B cell (primary cell): ENCODE measurements at regions not wholly inside any gene's neighbourhood (a gene's known extent, or its start where the extent isn't known, plus 50 kb on each side); places are given as distances from the start of the nearest gene placed in this dataset.

ENCODE experiments used
- ATAC-seq: fragments of 200-7000 bp; cut with Tn5 transposase; one replicate; pipeline ENCODE4 v1.10.0; 2021; ENCODE audit warnings: low read depth, mild to moderate bottlenecking, moderate number of reproducible peaks, moderate library complexity
- CTCF ChIA-PET: fragments of 350-600 bp; sonication (Branson Sonifier 250); formaldehyde crosslinking; loops from one replicate; lab custom pipeline; 2021; ENCODE audit warnings: antibody characterized with exemption, inconsistent platforms; lab: Charles Lee
- POLR2A ChIA-PET: fragments of 350-600 bp; sonication (Branson Sonifier 250); formaldehyde crosslinking; loops from one replicate; lab custom pipeline; 2021; ENCODE audit warnings: antibody characterized with exemption; lab: Charles Lee
- DNase-seq: peaks from one replicate; pipeline ENCODE4 v3.0.0; 2013
- H2AFZ ChIP-seq: 2 replicates; pipeline ENCODE4 v1.6.1; 2012; ENCODE audit warnings: mild to moderate bottlenecking, low read depth, low read length; ENCODE audit not compliant: insufficient read depth, poor library complexity, severe bottlenecking
- H3K27ac ChIP-seq, 2 donors: 1 replicate in 1 of 2; 2 replicates in 1 of 2; pipeline ENCODE4 v1.5.1; 2012 to 2013; ENCODE audit warnings: low read length in 2 of 2, mild to moderate bottlenecking in 2 of 2, moderate library complexity in 1 of 2
- H3K27me3 ChIP-seq, 4 experiments: fragments of 200-600 bp in 1 of 4; sonication (generic) in 1 of 4; replicated peaks in 1 of 4; 1 replicate in 2 of 4; 2 replicates in 2 of 4; pipeline versions ENCODE4 v1.6.1 to v1.7.0; 2013 to 2016; ENCODE audit warnings: low read length in 3 of 4, mild to moderate bottlenecking in 2 of 4, mixed read lengths in 1 of 4, moderate library complexity in 1 of 4; ENCODE audit not compliant: insufficient read depth in 4 of 4, control insufficient read depth in 3 of 4; ENCODE audit errors: control extremely low read depth in 1 of 4
- H3K36me3 ChIP-seq, 2 experiments: replicated peaks in 1 of 2; 1 replicate in 1 of 2; 2 replicates in 1 of 2; pipeline versions ENCODE4 v1.6.1 to v1.7.1; 2013; ENCODE audit warnings: low read length in 1 of 2; ENCODE audit not compliant: insufficient read depth in 2 of 2, control insufficient read depth in 1 of 2; ENCODE audit errors: control extremely low read depth in 1 of 2, extremely low read depth in 1 of 2
- H3K4me1 ChIP-seq, 2 donors: fragments of 200-600 bp in 1 of 2; sonication (generic) in 1 of 2; 1 replicate in 1 of 2; 2 replicates in 1 of 2; pipeline versions ENCODE4 v1.5.1 to v1.6.1; 2013 to 2017; ENCODE audit warnings: low read length in 2 of 2; ENCODE audit not compliant: control insufficient read depth in 2 of 2, insufficient read depth in 2 of 2
- H3K4me2 ChIP-seq: replicated peaks from 2 replicates; pipeline ENCODE3; 2012; ENCODE audit warnings: mild to moderate bottlenecking, low read depth, low read length; ENCODE audit not compliant: poor library complexity, severe bottlenecking
- H3K4me3 ChIP-seq, 5 experiments: fragments of 200-600 bp in 1 of 5; sonication (generic) in 1 of 5; 1 replicate in 3 of 5; 2 replicates in 2 of 5; pipeline versions ENCODE4 v1.5.1 to v1.7.0; 2011 to 2016; ENCODE audit warnings: low read length in 4 of 5, mild to moderate bottlenecking in 4 of 5, low read depth in 2 of 5, control low read depth in 1 of 5, moderate library complexity in 1 of 5; ENCODE audit not compliant: insufficient read depth in 1 of 5; ENCODE audit errors: control extremely low read depth in 1 of 5, extremely low read depth in 1 of 5
- H3K79me2 ChIP-seq: fragments of 200-600 bp; sonication (generic); one replicate; pipeline ENCODE4 v1.6.0; 2016; ENCODE audit warnings: low read length; ENCODE audit not compliant: control insufficient read depth, insufficient read depth
- H3K9ac ChIP-seq: fragments of 200-600 bp; sonication (generic); 2 replicates; pipeline ENCODE4 v1.6.1; 2017; ENCODE audit warnings: mild to moderate bottlenecking, low read length, moderate library complexity
- H3K9me3 ChIP-seq, 3 donors: one replicate each; pipeline versions ENCODE4 v1.6.1 to v1.7.1; 2013; ENCODE audit warnings: low read length in 2 of 3; ENCODE audit not compliant: control insufficient read depth in 2 of 3, insufficient read depth in 1 of 3; ENCODE audit errors: control extremely low read depth in 1 of 3
- H4K20me1 ChIP-seq: 2 replicates; pipeline ENCODE4 v1.6.0; 2012; ENCODE audit warnings: mild to moderate bottlenecking, low read length; ENCODE audit not compliant: insufficient read depth, control insufficient read depth, poor library complexity, severe bottlenecking
- H3K27ac Mint-ChIP-seq: one replicate; pipeline ENCODE4 v1.8.0; 2021; ENCODE audit warnings: mixed read lengths
- H3K27me3 Mint-ChIP-seq: one replicate; pipeline ENCODE4 v1.8.0; 2021; ENCODE audit warnings: mixed read lengths
- H3K4me1 Mint-ChIP-seq: one replicate; pipeline ENCODE4 v1.8.0; 2021; ENCODE audit warnings: mixed read lengths
- H3K4me3 Mint-ChIP-seq: one replicate; pipeline ENCODE4 v1.8.0; 2021; ENCODE audit warnings: mixed read lengths
- H3K9me3 Mint-ChIP-seq: one replicate; pipeline ENCODE4 v1.8.0; 2022; ENCODE audit warnings: mixed read lengths; ENCODE audit not compliant: insufficient read depth
- EZH2 ChIP-seq: IDR thresholded peaks from 2 replicates; pipeline ENCODE4 v1.6.1; 2012; ENCODE audit warnings: borderline replicate concordance, low read depth, mild to moderate bottlenecking, moderate library complexity, low read length; ENCODE audit not compliant: insufficient read depth, poor library complexity, severe bottlenecking
- WGBS: methylation state at CpG from one replicate; pipeline ENCODE4 v1.1.5; 2013; ENCODE audit warnings: missing lambda C conversion rate; ENCODE audit not compliant: insufficient coverage; 5-methylcytosine and 5-hydroxymethylcytosine counted together
- intact Hi-C: fragments of 100-400 bp; cut with micrococcal nuclease; formaldehyde crosslinking; loops from one replicate; pipeline ENCODE4 v1.10.0; 2022
- TF ChIP-seq, protein P1 (sequence below): fragments of 200-600 bp; IDR thresholded peaks from one replicate; pipeline ENCODE4 v1.8.0; 2022; ENCODE audit warnings: antibody characterized with exemption, mild to moderate bottlenecking

DNA sequence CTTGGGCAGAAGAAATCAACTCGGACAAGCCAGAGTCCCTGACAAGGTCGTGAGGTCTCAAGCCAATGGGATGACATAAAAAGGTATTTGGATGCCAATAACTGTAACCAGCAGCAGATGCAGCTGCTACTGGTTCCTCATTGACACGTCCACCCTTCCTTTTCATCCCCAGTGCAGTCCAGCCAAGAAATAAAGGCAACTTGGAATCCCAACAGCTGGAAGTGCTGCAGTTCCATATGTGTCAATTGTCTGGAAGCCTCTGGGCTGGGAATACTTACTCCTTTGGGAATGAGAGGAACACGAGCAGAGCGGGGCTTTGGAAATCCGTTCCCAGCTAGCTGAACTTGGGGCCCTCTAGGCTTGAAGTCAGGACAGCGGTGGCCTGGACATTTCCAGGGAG is 360.4 kb upstream of the ZFHX3 start:
- Histone ChIP-seq H3K36me3 (no peaks in the 10 kb centered on the region), H3K4me2 (no peak overlapping the region), H2AFZ (no peak overlapping the region), H3K79me2 (no peaks in the 10 kb centered on the region), H3K9me3 (no peaks in the 10 kb centered on the region), H3K9ac (no peak overlapping the region), H3K4me1 (no peaks in the 10 kb centered on the region), H3K27me3 (no peaks in the 10 kb centered on the region), H3K27ac (no peak overlapping the region), H4K20me1 (no peaks in the 10 kb centered on the region), H3K4me3 (no peak overlapping the region)
- intact Hi-C loops = no loop called here
- no peaks in the 10 kb centered on the region for H3K9me3 Mint-ChIP-seq
- DNase-seq (no peak), ATAC-seq (no peak)
- TF ChIP-seq, protein P1, sequence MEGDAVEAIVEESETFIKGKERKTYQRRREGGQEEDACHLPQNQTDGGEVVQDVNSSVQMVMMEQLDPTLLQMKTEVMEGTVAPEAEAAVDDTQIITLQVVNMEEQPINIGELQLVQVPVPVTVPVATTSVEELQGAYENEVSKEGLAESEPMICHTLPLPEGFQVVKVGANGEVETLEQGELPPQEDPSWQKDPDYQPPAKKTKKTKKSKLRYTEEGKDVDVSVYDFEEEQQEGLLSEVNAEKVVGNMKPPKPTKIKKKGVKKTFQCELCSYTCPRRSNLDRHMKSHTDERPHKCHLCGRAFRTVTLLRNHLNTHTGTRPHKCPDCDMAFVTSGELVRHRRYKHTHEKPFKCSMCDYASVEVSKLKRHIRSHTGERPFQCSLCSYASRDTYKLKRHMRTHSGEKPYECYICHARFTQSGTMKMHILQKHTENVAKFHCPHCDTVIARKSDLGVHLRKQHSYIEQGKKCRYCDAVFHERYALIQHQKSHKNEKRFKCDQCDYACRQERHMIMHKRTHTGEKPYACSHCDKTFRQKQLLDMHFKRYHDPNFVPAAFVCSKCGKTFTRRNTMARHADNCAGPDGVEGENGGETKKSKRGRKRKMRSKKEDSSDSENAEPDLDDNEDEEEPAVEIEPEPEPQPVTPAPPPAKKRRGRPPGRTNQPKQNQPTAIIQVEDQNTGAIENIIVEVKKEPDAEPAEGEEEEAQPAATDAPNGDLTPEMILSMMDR = no peak
- TF ChIP-seq EZH2 = no peak
- ChIA-PET CTCF (no interaction called here), POLR2A (no interaction called here)
- H3K4me3 Mint-ChIP-seq = no peak overlapping the region
- H3K27me3 Mint-ChIP-seq = no peaks in the 10 kb centered on the region
- H3K4me1 Mint-ChIP-seq = no peaks in the 10 kb centered on the region
- 80% methylated on average over 6 of the region's 7 CpGs for WGBS
- no peak overlapping the region for H3K27ac Mint-ChIP-seq

DNA sequence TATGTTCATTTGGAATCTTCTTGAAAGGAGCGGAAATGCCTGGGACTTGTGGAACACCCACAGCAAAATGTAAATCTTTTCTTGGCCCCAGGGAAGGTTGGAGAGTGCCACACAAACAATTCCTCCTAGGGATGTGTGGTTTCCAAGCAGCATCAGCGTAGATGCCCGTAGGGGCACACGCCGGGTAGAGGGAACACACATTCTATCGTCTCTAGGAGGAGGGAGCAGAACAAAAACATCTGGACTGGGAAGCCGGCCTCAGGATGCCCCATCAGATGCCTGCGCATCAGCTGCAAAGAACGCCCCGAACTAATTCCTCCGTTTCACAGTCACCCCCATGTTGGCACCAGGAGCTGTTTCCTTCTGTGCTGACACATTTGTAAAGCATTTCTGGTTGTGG is 357.9 kb upstream of the ZFHX3 start:
- H3K27me3 Mint-ChIP-seq = no peaks in the 10 kb centered on the region
- no peaks in the 10 kb centered on the region for H3K4me1 Mint-ChIP-seq
- no peak overlapping the region for H3K27ac Mint-ChIP-seq
- no peaks in the 10 kb centered on the region for H3K9me3 Mint-ChIP-seq
- Histone ChIP-seq H2AFZ (no peak overlapping the region), H3K27ac (no peak overlapping the region), H3K36me3 (no peaks in the 10 kb centered on the region), H4K20me1 (no peaks in the 10 kb centered on the region), H3K4me1 (no peaks in the 10 kb centered on the region), H3K79me2 (no peaks in the 10 kb centered on the region), H3K4me3 (no peak overlapping the region), H3K9me3 (no peaks in the 10 kb centered on the region), H3K27me3 (no peaks in the 10 kb centered on the region), H3K9ac (no peak overlapping the region), H3K4me2 (no peak overlapping the region)
- TF ChIP-seq, protein P1 = no peak
- no peak for TF ChIP-seq EZH2
- H3K4me3 Mint-ChIP-seq = no peak overlapping the region
- ChIA-PET POLR2A (no interaction called here), CTCF (no interaction called here)
- no peak for DNase-seq
- intact Hi-C loops = no loop called here
- 93% methylated on average over 11 of the region's 11 CpGs for WGBS
- no peak for ATAC-seq
